PFSK-1 (cell line): ENCODE measurements at regions not wholly inside any gene's neighbourhood (a gene's known extent, or its start where the extent isn't known, plus 50 kb on each side); places are given as distances from the start of the nearest gene placed in this dataset.

ENCODE experiments used
- POLR2AphosphoS5 ChIP-seq: IDR thresholded peaks from 2 replicates; pipeline ENCODE4 v1.6.1; 2012; ENCODE audit warnings: low read depth, mild to moderate bottlenecking, control low read depth, low read length, moderate library complexity
- REST ChIP-seq, 2 experiments: IDR thresholded peaks; 2 replicates each; pipeline versions ENCODE4 v1.6.1 to v1.8.0; 2011 to 2012; ENCODE audit warnings: low read depth in 2 of 2, low read length in 2 of 2, control low read depth in 1 of 2, inconsistent platforms in 1 of 2, mild to moderate bottlenecking in 1 of 2, moderate library complexity in 1 of 2; ENCODE audit not compliant: insufficient read depth in 1 of 2
- TAF1 ChIP-seq: IDR thresholded peaks from 2 replicates; pipeline ENCODE4 v1.6.1; 2012; ENCODE audit warnings: low read length, control low read depth, borderline replicate concordance; ENCODE audit not compliant: insufficient read depth

GRCh38 chr5:164253764-164254163 is 748.3 kb downstream of the MAT2B start:
- TF ChIP-seq TAF1 (no peak), POLR2AphosphoS5 (no peak), REST (IDR thresholded peaks at IDR 0.05; ENCODE audit: insufficient read depth in 1 of 2, low read depth in 2 of 2, low read length in 2 of 2) (no peak)
